IMR-90 (cell line): ENCODE measurements at regions not wholly inside any gene's neighbourhood (a gene's known extent, or its start where the extent isn't known, plus 50 kb on each side); places are given as distances from the start of the nearest gene placed in this dataset.
"Not testable (repeated sequence)": the region's sequence is repeated elsewhere in the genome, so short reads cannot be mapped to it uniquely, and the experiment has no call there.

Experiments used
- MXI1 ChIP-seq: IDR thresholded peaks from 2 replicates; pipeline ENCODE4 v1.6.1; 2012; ENCODE audit warnings: low read depth, mild to moderate bottlenecking, low read length, moderate library complexity, borderline replicate concordance
- TF ChIP-seq, protein P1 (sequence below): conservative IDR thresholded peaks from 2 replicates; pipeline ENCODE4 v1.5.1; 2012; ENCODE audit warnings: mild to moderate bottlenecking, low read depth, low read length, improper control_type of control experiment

DNA sequence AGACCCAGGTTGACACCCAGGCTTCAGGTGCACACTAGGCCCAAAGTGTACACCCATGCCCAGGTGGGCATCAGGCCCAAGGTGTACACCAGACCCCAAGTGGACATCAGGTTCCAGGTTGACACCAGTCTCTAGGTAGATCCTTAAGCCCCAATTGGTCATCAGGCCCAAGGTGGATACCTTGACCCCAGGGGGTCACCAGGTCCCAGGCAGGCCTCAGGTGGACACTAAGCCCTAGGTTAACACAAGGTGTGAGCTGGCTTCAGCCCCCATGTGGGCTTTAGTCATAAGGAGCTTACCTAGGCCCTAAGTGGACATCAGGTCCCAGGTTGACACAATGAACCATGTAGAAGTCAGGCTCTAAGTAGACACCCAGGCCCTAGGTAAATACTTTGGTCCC, 200.1 kb downstream of the POTEG start:
- TF ChIP-seq, protein P1, sequence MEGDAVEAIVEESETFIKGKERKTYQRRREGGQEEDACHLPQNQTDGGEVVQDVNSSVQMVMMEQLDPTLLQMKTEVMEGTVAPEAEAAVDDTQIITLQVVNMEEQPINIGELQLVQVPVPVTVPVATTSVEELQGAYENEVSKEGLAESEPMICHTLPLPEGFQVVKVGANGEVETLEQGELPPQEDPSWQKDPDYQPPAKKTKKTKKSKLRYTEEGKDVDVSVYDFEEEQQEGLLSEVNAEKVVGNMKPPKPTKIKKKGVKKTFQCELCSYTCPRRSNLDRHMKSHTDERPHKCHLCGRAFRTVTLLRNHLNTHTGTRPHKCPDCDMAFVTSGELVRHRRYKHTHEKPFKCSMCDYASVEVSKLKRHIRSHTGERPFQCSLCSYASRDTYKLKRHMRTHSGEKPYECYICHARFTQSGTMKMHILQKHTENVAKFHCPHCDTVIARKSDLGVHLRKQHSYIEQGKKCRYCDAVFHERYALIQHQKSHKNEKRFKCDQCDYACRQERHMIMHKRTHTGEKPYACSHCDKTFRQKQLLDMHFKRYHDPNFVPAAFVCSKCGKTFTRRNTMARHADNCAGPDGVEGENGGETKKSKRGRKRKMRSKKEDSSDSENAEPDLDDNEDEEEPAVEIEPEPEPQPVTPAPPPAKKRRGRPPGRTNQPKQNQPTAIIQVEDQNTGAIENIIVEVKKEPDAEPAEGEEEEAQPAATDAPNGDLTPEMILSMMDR, result not testable (repeated sequence)
- TF ChIP-seq MXI1, result not testable (repeated sequence)
